ENCODE measurements at regions not wholly inside any gene's neighbourhood (a gene's known extent, or its start where the extent isn't known, plus 50 kb on each side); places are given as distances from the start of the nearest gene placed in this dataset.

- no peak for TF ChIP-seq EZH2 (IDR thresholded peaks at IDR 0.05; ENCODE audit: low read length)
- no peak for TF ChIP-seq CTCF (optimal IDR thresholded peaks at IDR 0.05 in 1 of 3, IDR thresholded peaks at IDR 0.05 in 1 of 3, conservative IDR thresholded peaks at IDR 0.05 in 1 of 3; ENCODE audit: extremely low read depth in 1 of 3, insufficient read depth in 2 of 3, low read length in 3 of 3)
Observed at GRCh38 chr2:52292801-52293200, 1260.9 kb upstream of the NRXN1 start.
